GM18505 (cell line): ENCODE measurements at regions not wholly inside any gene's neighbourhood (a gene's known extent, or its start where the extent isn't known, plus 50 kb on each side); places are given as distances from the start of the nearest gene placed in this dataset.

Source experiments
- ATAC-seq: cut with Tn5 transposase; IDR thresholded peaks from one replicate; pipeline ENCODE4 v1.9.1; 2021; ENCODE audit not compliant: unreplicated experiment
- POLR2A ChIP-seq: IDR thresholded peaks from 4 replicates; pipeline ENCODE4 v1.6.1; 2011; ENCODE audit warnings: borderline replicate concordance; ENCODE audit not compliant: insufficient read depth, insufficient read length; ENCODE audit errors: extremely low read depth

DNA sequence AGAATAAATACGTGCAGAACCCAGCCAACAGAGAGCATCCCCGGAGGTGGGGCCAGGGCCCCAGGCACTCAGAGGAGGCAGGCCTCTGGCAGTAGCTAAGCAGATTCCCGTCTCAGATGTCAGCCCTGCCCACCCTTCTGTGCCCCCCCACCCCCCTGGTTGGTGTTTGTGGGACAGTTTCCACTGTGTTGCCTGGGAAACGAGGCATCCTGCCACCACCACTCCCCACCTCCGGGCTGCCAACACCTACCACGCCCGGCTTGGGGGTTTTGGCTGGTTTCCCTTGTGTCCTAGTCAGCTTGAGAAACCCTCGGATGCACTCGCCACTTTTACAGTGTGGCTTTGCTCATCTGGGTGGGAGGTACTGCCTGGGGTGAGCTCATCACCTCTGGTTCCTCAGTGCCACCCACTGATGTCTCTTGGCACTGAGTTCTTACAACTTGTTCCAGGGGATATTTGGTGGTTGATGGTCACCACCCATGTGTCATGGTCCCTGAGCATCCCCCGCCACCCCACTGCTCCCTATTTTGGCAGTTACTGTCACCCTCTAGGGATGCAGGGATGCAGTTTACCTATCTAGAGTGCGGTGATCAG lies 72.4 kb upstream of the YWHAQ start:
- no peak for TF ChIP-seq POLR2A
- ATAC-seq = no peak

DNA sequence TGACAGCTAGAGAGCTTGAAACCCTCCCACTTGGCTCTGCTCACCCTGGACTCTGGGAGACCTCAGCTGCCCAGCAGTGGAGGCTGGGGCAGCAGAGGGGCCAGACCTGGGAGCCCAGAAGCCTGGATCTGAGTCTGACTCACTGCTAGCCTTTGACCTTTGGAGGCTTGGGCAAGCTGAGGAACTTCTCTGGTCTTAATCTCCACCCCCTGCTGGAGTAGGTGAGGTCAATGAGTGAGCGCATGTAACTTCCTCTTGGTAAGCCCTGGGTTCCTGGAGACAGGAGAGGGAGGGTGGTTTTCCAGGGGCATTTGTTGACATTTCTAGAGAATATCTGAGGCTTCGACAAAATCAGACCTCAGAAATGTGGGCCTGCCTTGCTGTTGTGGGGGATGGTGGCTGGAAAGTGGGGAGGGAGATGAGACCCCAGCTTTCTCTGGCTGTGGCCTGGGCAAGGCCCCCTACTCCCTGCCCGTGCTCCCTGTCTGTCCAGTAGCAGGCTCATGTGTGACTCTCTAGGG lies 73.0 kb upstream of the YWHAQ start:
- ATAC-seq = no peak
- no peak for TF ChIP-seq POLR2A

DNA sequence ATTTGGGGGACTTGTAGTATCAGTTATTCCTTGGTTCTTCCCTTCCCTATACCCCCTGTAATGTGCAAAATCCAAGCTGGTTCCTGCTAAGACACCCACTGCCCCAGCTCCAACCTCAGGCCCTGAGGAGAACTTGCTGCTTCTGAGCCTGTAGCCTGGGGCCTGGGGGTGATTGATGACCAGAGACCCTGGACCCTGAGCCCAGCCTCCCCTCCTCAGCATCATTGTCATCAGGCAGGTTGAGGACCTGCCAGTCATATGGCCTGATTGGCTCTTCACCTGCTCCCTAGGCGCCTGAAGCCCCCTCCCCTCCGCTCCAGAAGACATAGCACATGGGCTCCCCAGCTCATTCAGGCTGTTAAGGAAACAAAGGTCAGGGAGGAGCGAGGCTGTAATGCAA lies 73.8 kb upstream of the YWHAQ start:
- no peak for ATAC-seq
- TF ChIP-seq POLR2A = no peak

DNA sequence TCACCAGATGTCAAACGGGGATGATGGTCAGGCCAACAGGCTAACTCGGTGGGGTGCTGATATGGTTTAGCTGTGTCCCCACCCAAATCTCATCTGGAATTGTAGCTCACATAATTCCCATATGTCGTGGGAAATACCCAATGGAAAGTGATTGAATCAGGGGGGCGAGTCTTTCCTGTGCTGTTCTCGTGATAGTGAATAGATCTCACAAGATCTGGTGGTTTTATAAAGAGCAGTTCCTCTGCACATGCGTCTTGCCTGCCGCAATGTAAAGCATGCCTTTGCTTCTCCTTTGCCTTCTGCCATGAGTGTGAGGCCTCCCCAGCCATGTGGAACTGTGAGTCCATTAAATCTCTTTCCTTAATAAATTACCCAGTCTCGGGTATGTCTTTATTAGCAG lies 74.4 kb upstream of the YWHAQ start:
- no peak for ATAC-seq
- TF ChIP-seq POLR2A = no peak

DNA sequence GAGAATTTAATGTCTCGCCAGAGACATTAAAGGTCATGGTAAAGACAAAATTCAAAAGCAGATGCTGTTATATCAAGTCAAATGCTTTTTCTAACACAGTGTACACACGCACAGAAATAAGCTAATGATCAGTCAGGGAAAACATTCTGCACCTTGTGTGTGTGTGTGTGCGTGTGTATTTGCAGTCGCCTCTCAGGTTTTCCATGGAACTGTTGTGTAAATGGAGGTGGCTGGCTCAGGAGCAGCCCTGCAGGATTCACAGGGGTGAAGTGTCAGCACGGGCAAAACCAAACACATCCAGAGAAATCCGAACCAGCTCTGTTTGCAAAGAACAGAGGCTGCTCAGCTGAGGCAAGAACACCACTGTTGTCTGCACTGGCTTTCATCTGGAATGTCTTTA lies 76.2 kb upstream of the YWHAQ start:
- no peak for ATAC-seq
- TF ChIP-seq POLR2A = no peak

DNA sequence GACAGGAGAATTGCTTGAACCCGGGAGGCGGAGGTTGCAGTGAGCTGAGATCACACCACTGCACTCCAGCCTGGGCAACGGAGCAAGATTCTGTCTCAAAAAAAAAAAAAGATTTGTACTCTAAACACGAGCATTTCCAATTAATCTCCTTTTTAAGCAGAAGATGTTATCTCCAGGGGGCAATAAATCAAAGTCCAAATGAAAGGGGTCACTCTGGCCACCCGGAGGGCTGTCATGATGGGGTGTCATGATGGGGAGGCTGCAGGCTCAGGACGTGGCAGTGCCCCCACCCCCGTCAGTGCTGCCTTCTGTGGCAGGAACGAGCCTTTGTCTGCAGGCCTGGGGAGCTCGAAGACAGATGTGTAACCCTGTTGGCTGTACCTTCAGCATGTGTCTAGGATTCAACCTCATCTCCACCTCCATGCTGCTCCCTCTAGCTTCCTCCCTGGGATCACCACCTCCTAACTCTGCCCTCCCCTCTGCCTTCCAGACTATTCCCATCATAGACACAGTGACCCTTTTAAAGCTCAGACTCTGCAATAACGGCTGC lies 76.9 kb upstream of the YWHAQ start:
- no peak for ATAC-seq
- no peak for TF ChIP-seq POLR2A

DNA sequence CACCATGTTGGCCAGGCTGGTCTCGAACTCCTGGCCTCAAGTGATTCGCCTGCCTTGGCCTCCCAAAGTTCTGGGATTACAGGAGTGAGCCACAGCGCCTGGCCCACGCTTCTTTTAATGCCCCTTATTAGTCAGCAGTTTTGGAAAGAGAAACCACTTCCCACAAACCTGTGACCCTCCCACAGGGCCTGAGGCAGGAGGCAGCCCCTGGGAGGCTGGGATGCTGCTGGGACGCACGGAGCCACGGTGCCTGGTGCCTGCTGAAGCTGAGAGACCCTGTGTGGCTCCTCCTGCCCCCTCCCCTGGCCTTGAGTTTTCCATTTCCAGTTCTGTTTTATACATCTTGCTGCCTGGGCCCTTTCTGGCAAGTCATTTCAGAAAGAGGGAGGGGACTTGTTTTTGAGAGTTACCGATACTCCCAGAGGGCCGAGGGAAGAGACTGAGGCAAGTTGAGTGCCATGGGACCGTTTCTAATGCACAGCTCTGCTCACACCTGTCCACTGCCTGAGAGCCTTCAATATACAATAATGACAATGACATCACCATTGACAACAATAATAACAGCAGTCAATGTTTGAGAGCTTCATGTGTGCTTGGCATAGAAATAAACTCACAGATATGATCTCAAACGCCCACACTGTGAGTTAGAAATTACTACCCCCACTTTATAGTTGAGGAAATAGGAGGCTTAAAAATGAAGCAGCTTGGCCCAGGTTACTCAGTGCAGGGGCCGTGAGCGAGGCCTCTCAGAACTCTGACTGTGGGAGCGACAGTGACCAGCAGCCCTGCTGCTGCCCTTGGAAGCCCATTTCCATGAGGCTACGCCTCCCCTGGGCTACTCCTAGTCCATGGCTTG lies 78.1 kb upstream of the YWHAQ start:
- TF ChIP-seq POLR2A = no peak
- no peak for ATAC-seq

DNA sequence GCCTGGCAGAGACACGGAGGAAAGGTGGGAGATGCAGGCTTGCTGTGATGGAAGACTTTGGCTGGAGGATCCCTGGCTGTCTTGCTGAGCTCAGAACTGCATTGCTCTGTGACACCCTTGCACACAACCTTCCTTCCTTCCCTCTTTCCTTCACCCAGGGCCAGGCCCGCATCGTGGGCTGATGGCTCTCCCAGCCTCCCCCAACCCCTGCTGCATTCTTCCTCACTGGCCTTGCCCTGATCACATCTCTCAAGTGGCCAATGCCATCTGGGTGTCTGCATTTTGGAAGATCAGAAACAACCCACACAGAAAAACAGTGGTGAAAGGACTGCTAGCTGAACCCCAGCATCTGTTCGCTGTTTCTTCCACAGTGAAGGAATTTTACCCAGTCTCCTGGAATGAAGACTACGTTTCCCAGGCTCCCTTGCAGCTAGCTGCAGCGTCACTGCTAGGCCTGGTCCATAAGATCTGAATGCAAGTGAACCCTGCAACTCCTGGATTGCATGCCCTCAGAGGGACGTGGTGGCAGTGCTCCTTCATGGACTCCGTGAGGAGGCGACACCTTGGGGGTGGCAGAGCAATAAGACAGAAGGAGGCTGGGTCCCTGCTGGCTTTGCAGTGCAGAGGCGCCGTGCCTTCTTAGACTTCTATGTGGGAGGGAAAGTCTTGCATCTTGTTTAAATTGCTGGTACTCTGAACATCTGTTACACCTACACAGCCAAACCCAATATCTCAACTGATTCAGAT lies 78.9 kb upstream of the YWHAQ start:
- no peak for ATAC-seq
- no peak for TF ChIP-seq POLR2A

DNA sequence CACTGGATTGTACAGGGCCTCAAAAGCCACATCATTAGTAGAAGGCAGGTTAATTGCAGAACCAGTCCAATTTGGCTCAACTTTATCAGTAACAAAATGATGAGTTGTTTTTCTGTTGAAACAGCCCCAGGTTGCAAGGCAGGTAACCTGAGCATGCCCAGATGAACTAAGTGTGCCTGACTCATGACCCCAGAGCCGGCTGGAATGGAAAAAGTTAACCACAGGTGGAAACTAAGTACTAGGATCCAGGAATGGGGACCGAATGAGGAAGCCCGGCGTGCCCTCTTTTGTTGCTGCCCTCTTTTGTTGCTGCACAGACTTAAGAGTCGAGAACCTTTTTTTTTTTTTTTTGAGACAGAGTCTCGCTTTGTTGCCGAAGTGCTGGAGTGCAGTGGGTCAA lies 79.5 kb upstream of the YWHAQ start:
- TF ChIP-seq POLR2A = no peak
- no peak for ATAC-seq

DNA sequence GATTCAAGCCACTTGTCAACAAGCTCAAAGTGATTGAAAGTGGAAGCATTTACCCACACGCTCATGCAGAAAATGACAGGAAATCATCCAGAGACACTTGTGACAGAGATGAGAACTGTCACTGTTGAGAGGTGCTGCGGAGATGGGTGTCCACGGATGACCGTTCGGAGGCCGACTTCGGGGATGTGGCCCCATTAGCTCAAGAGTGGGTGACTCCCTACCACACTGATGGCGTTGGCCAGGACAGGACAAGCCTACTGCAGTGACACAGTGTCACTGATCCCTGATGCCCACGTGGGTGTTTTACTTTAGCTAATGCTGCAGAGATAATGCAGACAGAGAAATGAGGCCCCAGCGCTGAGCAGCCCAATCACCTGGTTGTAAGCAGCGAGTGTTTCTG lies 81.5 kb upstream of the YWHAQ start:
- no peak for TF ChIP-seq POLR2A

DNA sequence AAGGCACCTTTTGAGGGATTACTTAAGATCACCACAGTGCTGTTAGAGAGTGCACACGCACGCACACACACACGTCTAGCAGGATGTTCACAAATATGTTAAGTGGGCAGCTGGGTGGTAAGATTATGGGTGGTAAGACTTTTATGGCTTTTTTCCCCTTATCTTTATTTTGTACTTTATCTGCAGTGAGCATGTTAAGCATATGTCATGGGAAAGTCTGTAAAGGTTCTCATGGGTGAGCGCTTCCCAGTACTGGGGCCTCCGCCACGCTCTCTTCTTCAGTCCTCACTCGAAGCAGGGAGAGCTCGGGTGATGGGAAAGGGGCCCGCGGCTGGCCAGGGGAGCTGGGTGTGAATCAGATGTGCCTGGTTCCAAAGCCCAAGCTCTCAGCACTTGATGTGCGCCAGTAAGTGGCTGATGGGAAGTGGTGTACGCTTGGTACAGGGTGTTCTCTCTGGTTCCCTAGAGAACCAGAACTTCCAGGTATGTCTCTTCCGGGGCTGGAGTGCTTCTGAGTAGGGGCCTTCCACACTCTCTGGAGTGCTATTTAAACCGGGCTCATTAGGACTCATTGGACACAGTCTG lies 83.9 kb upstream of the YWHAQ start:
- no peak for ATAC-seq
- TF ChIP-seq POLR2A = no peak

More for the DNA sequence above, 81.5 kb upstream of the YWHAQ start:
- no peak for ATAC-seq

DNA sequence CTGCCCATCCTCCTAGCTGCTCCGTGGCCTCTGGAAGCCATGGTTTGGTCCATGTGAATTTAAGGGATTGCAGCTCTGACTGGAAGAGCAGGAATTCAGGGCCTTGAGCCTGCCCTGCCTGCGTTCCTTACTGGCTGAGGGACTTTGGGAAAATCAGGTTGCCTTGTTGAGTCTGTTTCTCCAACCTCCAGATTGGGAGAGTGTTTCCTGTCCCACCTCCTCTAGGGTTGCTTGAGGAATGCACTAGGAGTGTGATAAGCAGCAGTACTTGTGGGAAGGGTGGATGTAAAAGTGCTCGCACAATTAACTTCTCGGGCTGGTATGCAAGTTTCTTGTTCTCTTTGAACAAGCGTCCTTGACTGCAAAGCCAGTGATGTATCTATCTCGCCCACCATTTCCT lies 84.4 kb upstream of the YWHAQ start:
- TF ChIP-seq POLR2A = no peak
- no peak for ATAC-seq

DNA sequence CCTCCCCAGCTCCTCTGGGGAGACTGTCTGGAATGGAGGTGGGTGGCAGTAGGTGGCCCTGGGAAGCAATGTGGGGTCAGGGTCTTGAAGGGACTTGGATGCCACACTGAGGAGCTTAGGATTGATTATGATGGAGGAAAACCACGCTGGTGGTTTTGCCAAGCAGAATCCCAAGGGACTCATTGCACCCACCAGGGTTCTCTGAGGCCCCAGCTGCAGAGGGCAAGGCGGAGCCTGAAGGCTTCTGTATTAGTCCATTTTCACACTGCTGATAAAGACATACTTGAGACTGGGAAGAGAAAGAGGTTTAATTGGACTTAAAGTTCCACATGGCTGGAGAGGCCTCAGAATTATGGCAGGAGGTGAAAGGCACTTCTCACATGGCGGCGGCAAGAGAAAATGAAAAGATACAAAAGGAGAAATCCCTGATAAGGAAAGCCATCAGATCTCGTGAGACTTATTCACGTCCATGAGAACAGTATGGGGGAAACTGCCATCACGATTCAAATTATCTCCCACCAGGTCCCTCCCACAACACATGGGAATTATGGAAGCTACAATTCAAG lies 87.2 kb upstream of the YWHAQ start:
- TF ChIP-seq POLR2A = no peak
- no peak for ATAC-seq
